Left ventricle myocardium superior (tissue), 1 donor: ENCODE measurements at regions not wholly inside any gene's neighbourhood (a gene's known extent, or its start where the extent isn't known, plus 50 kb on each side); places are given as distances from the start of the nearest gene placed in this dataset.
"Not testable (repeated sequence)": the region's sequence is repeated elsewhere in the genome, so short reads cannot be mapped to it uniquely, and the experiment has no call there.

Experiments used
- ATAC-seq: fragments of 200-7000 bp; cut with Tn5 transposase; one replicate; pipeline ENCODE4 v1.9.1; 2020; ENCODE audit warnings: mild to moderate bottlenecking, moderate library complexity
- DNase-seq: peaks from one replicate; pipeline ENCODE4 v3.0.0-alpha.2; 2020
- intact Hi-C: fragments of 100-400 bp; cut with micrococcal nuclease; formaldehyde crosslinking; loops from one replicate; pipeline ENCODE4 v1.11.0; 2022
- donor health status: DM: no; HTN: yes; CAD: no; lungs with severe emphysema.

- intact Hi-C loops = no loop called here
- no peak for ATAC-seq
- no peak for DNase-seq
Measured at GRCh38 chr4:123529278-123529568, 132.6 kb downstream of the SPRY1 start.

- intact Hi-C loops = no loop called here
- ATAC-seq (no peak), DNase-seq (no peak)
Measured at GRCh38 chr4:123530357-123530756, 133.8 kb downstream of the SPRY1 start.

- ATAC-seq (no peak), DNase-seq (no peak)
- intact Hi-C loops = no loop called here
Measured at GRCh38 chr4:123535037-123535748, 138.6 kb downstream of the SPRY1 start.

- intact Hi-C loops = no loop called here
- no peak for DNase-seq
- ATAC-seq = no peak
Measured at GRCh38 chr4:123536225-123536624, 139.6 kb downstream of the SPRY1 start.

- ATAC-seq, intact Hi-C loops, DNase-seq: not testable (repeated sequence)
Measured at GRCh38 chr4:123537906-123538402, 141.4 kb downstream of the SPRY1 start.

GRCh38 chr4:123545667-123546572 is 149.3 kb downstream of the SPRY1 start:
- DNase-seq = no peak
- peak; percentile 34 for ATAC-seq
- intact Hi-C loops = no loop called here

GRCh38 chr4:123546573-123547060 is 150.0 kb downstream of the SPRY1 start:
- DNase-seq (no peak), ATAC-seq (no peak)
- intact Hi-C loops = no loop called here

- intact Hi-C loops = no loop called here
- ATAC-seq (no peak), DNase-seq (no peak)
Measured at GRCh38 chr4:123547216-123548165, 150.9 kb downstream of the SPRY1 start.

GRCh38 chr4:123553279-123553678 is 156.7 kb downstream of the SPRY1 start:
- DNase-seq (no peak), ATAC-seq (no peak)
- intact Hi-C loops = no loop called here

- DNase-seq = no peak
- intact Hi-C loops = no loop called here
- ATAC-seq = peak; percentile 10
Measured at GRCh38 chr4:123553733-123554637, 157.4 kb downstream of the SPRY1 start.

GRCh38 chr4:123554801-123555232 is 158.2 kb downstream of the SPRY1 start:
- intact Hi-C loops = no loop called here
- DNase-seq = peak; percentile 38

GRCh38 chr4:123555233-123555806 is 158.7 kb downstream of the SPRY1 start:
- ATAC-seq (peak; percentile 96), DNase-seq (peak; percentile 80)
- intact Hi-C loops = no loop called here

More at GRCh38 chr4:123554801-123555232, 158.2 kb downstream of the SPRY1 start:
- ATAC-seq = peak; percentile 74

GRCh38 chr4:123555807-123556273 is 159.2 kb downstream of the SPRY1 start:
- intact Hi-C loops = no loop called here
- no peak for ATAC-seq
- no peak for DNase-seq

GRCh38 chr4:123556526-123556925 is 159.9 kb downstream of the SPRY1 start:
- ATAC-seq (no peak), DNase-seq (no peak)
- intact Hi-C loops = no loop called here

- no peak for ATAC-seq
- intact Hi-C loops = no loop called here
- DNase-seq = no peak
Measured at GRCh38 chr4:123557857-123558536, 161.4 kb downstream of the SPRY1 start.

GRCh38 chr4:123558865-123559264 is 162.3 kb downstream of the SPRY1 start:
- intact Hi-C loops = no loop called here
- DNase-seq (no peak), ATAC-seq (no peak)
